ENCODE measurements at regions not wholly inside any gene's neighbourhood (a gene's known extent, or its start where the extent isn't known, plus 50 kb on each side); places are given as distances from the start of the nearest gene placed in this dataset.

GRCh38 chr5:52725065-52725746 is 62.5 kb upstream of the ITGA1 start:
- no peaks in the 10 kb centered on the region for H3K4me1 ChIP-seq (ENCODE audit: control insufficient read depth, insufficient read depth, low read length)
- no peak overlapping the region for H3K4me3 ChIP-seq (ENCODE audit: low read depth, low read length)
- no peaks in the 10 kb centered on the region for H3K36me3 ChIP-seq (ENCODE audit: control insufficient read depth, insufficient read depth, low read length)
- no peaks in the 10 kb centered on the region for H3K9me3 ChIP-seq (ENCODE audit: control insufficient read depth, insufficient read depth, low read length)
- no peaks in the 10 kb centered on the region for H3K27me3 ChIP-seq (ENCODE audit: control insufficient read depth, insufficient read depth, low read length)
- H3K27ac ChIP-seq (ENCODE audit: low read depth, low read length) = no peak overlapping the region
- no peak overlapping the region for H3K9ac ChIP-seq (ENCODE audit: low read depth, low read length)

DNA sequence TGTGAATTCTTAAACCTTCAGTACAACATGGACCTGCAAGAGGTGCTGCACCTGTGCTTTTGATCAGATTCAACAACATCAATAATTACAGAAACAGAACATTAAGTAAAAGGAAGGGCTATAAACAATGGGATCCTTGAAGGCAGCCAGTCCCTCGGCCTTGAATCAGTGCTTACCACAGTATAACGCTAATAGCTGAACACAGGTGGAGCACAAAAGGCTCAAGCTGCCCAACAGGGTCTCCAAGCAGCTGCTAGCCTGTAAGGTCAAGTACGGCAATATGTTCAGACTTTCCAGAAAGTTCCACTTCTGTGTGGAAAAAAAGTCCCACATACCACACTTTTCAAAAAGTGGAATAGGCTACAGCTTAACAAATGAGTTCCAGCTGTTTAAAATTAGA is 61.9 kb upstream of the ITGA1 start:
- H3K4me3 ChIP-seq (ENCODE audit: low read depth, low read length) = no peak overlapping the region
- peaks cover 2% of the 10 kb centered on the region; the same call in 1 of the 2 replicates for H3K9me3 ChIP-seq (ENCODE audit: control insufficient read depth, insufficient read depth, low read length)
- no peak overlapping the region for H3K9ac ChIP-seq (ENCODE audit: low read depth, low read length)
- no peaks in the 10 kb centered on the region for H3K27me3 ChIP-seq (ENCODE audit: control insufficient read depth, insufficient read depth, low read length)
- H3K4me1 ChIP-seq (ENCODE audit: control insufficient read depth, insufficient read depth, low read length) = no peaks in the 10 kb centered on the region
- H3K27ac ChIP-seq (ENCODE audit: low read depth, low read length) = no peak overlapping the region
- no peaks in the 10 kb centered on the region for H3K36me3 ChIP-seq (ENCODE audit: control insufficient read depth, insufficient read depth, low read length)

GRCh38 chr5:52727020-52727419 is 60.7 kb upstream of the ITGA1 start:
- no peak overlapping the region for H3K27ac ChIP-seq (ENCODE audit: low read depth, low read length)
- no peak overlapping the region for H3K4me3 ChIP-seq (ENCODE audit: low read depth, low read length)
- H3K27me3 ChIP-seq (ENCODE audit: control insufficient read depth, insufficient read depth, low read length) = no peaks in the 10 kb centered on the region
- H3K9ac ChIP-seq (ENCODE audit: low read depth, low read length) = no peak overlapping the region
- peaks cover 3% of the 10 kb centered on the region; the same call in 1 of the 2 replicates for H3K9me3 ChIP-seq (ENCODE audit: control insufficient read depth, insufficient read depth, low read length)
- no peaks in the 10 kb centered on the region for H3K36me3 ChIP-seq (ENCODE audit: control insufficient read depth, insufficient read depth, low read length)
- H3K4me1 ChIP-seq (ENCODE audit: control insufficient read depth, insufficient read depth, low read length) = no peaks in the 10 kb centered on the region

DNA sequence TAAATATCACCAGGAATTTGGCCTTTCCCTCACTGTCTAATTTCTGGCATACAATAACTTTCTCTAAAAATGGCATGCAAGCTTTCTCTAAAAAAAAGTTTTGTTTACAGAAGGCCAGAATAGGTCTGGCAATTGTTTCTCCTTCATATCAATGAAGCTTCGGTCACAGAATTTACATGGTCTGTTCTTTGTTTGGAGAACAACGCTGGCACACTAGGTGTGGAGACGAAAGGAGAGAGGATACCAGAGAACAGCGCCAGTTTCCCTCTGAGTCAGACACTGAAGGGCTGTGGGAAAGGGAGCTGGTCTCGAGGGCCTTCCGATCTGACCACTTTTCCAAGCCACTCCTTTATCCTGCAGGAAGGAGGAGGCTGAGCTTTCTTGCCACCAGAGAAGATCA is 60.1 kb upstream of the ITGA1 start:
- Histone ChIP-seq H3K27me3 (ENCODE audit: control insufficient read depth, insufficient read depth, low read length) (no peaks in the 10 kb centered on the region), H3K4me3 (ENCODE audit: low read depth, low read length) (no peak overlapping the region), H3K27ac (ENCODE audit: low read depth, low read length) (no peak overlapping the region), H3K36me3 (ENCODE audit: control insufficient read depth, insufficient read depth, low read length) (no peaks in the 10 kb centered on the region), H3K9ac (ENCODE audit: low read depth, low read length) (no peak overlapping the region), H3K4me1 (ENCODE audit: control insufficient read depth, insufficient read depth, low read length) (no peaks in the 10 kb centered on the region), H3K9me3 (ENCODE audit: control insufficient read depth, insufficient read depth, low read length) (peaks cover 3% of the 10 kb centered on the region; the same call in 1 of the 2 replicates)

DNA sequence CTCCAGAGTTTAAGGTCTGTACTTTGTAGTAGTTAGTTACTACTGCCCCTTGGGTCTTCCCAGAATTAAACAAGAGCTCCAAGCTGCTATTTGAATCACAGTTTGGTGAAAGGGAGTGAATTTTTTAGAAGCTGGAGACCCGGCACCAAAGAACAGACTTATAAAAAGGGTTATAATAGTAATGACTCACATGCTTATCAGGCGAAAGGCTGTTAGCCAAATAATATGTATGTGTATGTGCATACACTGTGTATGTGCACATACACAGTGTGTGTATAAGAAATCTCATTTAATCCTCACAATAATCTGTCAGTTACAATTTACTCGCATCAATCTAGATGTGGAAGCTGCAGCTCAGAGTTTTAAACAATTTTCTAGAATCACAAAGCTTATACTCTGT is 59.5 kb upstream of the ITGA1 start:
- no peak overlapping the region for H3K9ac ChIP-seq (ENCODE audit: low read depth, low read length)
- H3K27ac ChIP-seq (ENCODE audit: low read depth, low read length) = no peak overlapping the region
- no peak overlapping the region for H3K4me3 ChIP-seq (ENCODE audit: low read depth, low read length)
- H3K36me3 ChIP-seq (ENCODE audit: control insufficient read depth, insufficient read depth, low read length) = no peaks in the 10 kb centered on the region
- no peaks in the 10 kb centered on the region for H3K27me3 ChIP-seq (ENCODE audit: control insufficient read depth, insufficient read depth, low read length)
- H3K4me1 ChIP-seq (ENCODE audit: control insufficient read depth, insufficient read depth, low read length) = no peaks in the 10 kb centered on the region
- H3K9me3 ChIP-seq (ENCODE audit: control insufficient read depth, insufficient read depth, low read length) = peaks cover 3% of the 10 kb centered on the region; the same call in 1 of the 2 replicates

- Histone ChIP-seq H3K9me3 (ENCODE audit: control insufficient read depth, insufficient read depth, low read length) (peaks cover 3% of the 10 kb centered on the region; the same call in 1 of the 2 replicates), H3K4me1 (ENCODE audit: control insufficient read depth, insufficient read depth, low read length) (no peaks in the 10 kb centered on the region), H3K9ac (ENCODE audit: low read depth, low read length) (no peak overlapping the region), H3K4me3 (ENCODE audit: low read depth, low read length) (no peak overlapping the region), H3K36me3 (ENCODE audit: control insufficient read depth, insufficient read depth, low read length) (no peaks in the 10 kb centered on the region), H3K27ac (ENCODE audit: low read depth, low read length) (no peak overlapping the region), H3K27me3 (ENCODE audit: control insufficient read depth, insufficient read depth, low read length) (no peaks in the 10 kb centered on the region)
Measured at GRCh38 chr5:52728686-52729085, 59.0 kb upstream of the ITGA1 start.

- Histone ChIP-seq H3K4me3 (ENCODE audit: low read depth, low read length) (no peak overlapping the region), H3K9ac (ENCODE audit: low read depth, low read length) (no peak overlapping the region), H3K36me3 (ENCODE audit: control insufficient read depth, insufficient read depth, low read length) (no peaks in the 10 kb centered on the region), H3K4me1 (ENCODE audit: control insufficient read depth, insufficient read depth, low read length) (no peaks in the 10 kb centered on the region), H3K27ac (ENCODE audit: low read depth, low read length) (no peak overlapping the region), H3K27me3 (ENCODE audit: control insufficient read depth, insufficient read depth, low read length) (no peaks in the 10 kb centered on the region), H3K9me3 (ENCODE audit: control insufficient read depth, insufficient read depth, low read length) (peaks cover 3% of the 10 kb centered on the region; the same call in 1 of the 2 replicates)
Measured at GRCh38 chr5:52731274-52732027, 56.3 kb upstream of the ITGA1 start.

- Histone ChIP-seq H3K9ac (ENCODE audit: low read depth, low read length) (no peak overlapping the region), H3K36me3 (ENCODE audit: control insufficient read depth, insufficient read depth, low read length) (no peaks in the 10 kb centered on the region), H3K27me3 (ENCODE audit: control insufficient read depth, insufficient read depth, low read length) (no peaks in the 10 kb centered on the region), H3K4me1 (ENCODE audit: control insufficient read depth, insufficient read depth, low read length) (no peaks in the 10 kb centered on the region), H3K4me3 (ENCODE audit: low read depth, low read length) (no peak overlapping the region), H3K27ac (ENCODE audit: low read depth, low read length) (no peak overlapping the region), H3K9me3 (ENCODE audit: control insufficient read depth, insufficient read depth, low read length) (peaks cover 3% of the 10 kb centered on the region; the same call in 1 of the 2 replicates)
Measured at GRCh38 chr5:52734557-52734956, 53.2 kb upstream of the ITGA1 start.

DNA sequence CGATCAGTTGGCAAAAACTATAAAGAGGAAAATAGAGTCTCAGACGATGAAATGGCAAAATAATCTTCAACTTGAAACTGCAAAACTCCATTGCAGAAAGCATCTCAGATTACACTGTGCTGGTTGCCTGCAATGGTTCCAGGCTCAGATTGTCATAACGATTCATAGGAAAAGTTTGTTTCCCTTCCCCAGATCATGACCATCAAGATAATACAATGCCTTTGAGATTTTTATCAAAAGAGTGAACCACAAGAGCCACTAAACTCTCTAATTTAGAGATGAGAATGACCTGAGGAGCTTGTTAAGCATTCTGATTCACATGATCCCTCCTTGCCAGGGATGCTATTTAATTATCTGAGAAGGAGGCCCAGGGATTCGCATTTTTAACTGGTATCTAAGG is 52.6 kb upstream of the ITGA1 start:
- Histone ChIP-seq H3K4me1 (ENCODE audit: control insufficient read depth, insufficient read depth, low read length) (no peaks in the 10 kb centered on the region), H3K4me3 (ENCODE audit: low read depth, low read length) (no peak overlapping the region), H3K9ac (ENCODE audit: low read depth, low read length) (no peak overlapping the region), H3K36me3 (ENCODE audit: control insufficient read depth, insufficient read depth, low read length) (no peaks in the 10 kb centered on the region), H3K9me3 (ENCODE audit: control insufficient read depth, insufficient read depth, low read length) (peaks cover 3% of the 10 kb centered on the region; the same call in 1 of the 2 replicates), H3K27ac (ENCODE audit: low read depth, low read length) (no peak overlapping the region), H3K27me3 (ENCODE audit: control insufficient read depth, insufficient read depth, low read length) (no peaks in the 10 kb centered on the region)

All from HUES48 (cell line).